HG03442 (cell line): ENCODE measurements at regions not wholly inside any gene's neighbourhood (a gene's known extent, or its start where the extent isn't known, plus 50 kb on each side); places are given as distances from the start of the nearest gene placed in this dataset.
"Not testable (repeated sequence)": the region's sequence is repeated elsewhere in the genome, so short reads cannot be mapped to it uniquely, and the experiment has no call there.

Source experiments
- ATAC-seq: cut with Tn5 transposase; IDR thresholded peaks from one replicate; pipeline ENCODE4 v1.9.1; 2021; ENCODE audit warnings: mild to moderate bottlenecking, moderate library complexity; ENCODE audit not compliant: unreplicated experiment

DNA sequence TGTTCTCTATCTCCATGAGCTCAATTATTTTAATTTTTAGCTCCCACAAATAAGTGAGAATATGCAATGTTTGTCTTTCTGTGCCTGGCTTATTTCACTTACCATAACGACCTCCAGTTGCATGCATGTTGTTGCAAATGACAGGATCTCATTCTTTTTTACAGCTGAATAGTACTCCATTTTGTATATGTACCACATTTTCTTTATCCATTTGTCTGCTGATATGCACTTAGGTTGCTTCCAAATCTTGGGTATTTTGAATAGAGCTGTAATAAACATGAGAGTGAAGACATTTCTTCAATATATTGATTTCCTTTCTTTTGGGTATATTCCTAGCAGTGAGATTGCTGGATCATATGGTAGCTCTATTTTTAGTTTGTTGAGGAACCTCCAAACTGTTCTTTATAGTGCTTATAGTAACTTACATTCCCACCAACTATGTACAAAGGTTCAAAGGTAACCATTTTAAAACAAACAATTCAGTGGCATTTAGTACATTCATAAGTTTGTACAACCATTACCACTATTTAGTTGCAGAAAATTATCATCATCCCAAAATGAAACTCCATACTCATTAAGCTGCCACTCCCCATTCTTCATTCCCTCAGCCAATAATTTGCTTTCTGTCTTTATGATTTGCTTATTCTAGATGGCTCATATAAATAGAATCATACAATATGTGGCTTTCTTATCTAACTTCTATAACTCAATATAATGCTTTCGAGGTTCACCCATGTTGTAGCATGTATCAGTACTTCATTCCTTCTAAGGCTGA is 255.9 kb upstream of the NFIA start:
- ATAC-seq: no peak

DNA sequence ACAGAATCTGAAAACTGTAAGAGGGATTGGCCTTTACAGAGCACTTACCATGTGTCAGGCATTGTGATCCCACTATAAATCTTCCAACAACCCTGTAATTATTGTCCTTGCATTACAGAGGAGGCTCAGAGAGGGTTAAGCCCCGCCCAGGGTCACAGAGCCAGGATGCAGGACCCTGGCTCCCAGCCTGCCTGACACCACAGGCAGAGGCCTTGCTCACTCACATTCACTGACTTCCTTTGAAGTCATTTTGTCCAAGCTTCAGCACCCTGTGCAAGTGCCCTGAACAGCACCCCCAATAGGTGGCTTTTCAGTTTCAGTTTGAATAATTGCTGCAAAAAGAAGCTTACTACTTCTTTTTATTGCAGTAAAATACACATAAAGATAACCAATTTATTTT is 256.8 kb upstream of the NFIA start:
- peak; percentile 47 for ATAC-seq

DNA sequence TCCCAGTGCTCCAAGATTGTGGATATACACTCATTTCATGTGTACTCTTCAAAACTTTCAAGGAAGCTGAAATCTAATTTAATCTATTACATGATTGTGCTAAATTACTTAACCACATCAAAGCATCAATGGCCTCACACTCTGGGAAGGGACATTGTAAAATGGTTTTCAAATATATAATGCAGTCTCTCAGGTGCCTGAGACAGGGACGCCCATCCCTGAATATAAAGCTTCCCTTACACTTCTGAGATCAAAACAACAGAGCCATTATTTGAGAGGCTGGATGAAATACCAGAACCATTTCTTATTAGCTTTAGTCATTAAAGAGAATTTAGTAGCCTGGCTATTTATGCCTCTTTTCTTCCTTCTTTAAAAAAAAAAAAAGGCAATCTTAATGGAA is 259.2 kb upstream of the NFIA start:
- ATAC-seq: no peak

DNA sequence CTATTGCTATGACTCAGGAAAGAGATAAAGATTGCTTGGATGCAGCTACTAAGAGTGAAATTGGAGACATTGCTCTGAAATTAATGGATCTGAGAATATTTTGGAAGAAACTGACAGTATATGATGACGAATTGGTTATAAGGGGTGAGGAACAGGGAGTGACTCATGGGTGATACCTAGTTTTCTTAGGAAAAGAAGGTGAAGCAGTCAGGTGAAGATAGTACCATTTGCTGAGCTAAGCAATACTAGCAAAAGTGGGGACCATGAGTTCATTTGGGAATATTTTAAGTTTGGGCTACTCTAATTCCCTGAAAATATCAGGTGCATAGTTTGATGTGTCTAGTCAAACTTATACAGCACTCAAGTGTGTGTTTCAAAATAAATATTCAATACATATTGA is 260.1 kb upstream of the NFIA start:
- ATAC-seq: no peak

DNA sequence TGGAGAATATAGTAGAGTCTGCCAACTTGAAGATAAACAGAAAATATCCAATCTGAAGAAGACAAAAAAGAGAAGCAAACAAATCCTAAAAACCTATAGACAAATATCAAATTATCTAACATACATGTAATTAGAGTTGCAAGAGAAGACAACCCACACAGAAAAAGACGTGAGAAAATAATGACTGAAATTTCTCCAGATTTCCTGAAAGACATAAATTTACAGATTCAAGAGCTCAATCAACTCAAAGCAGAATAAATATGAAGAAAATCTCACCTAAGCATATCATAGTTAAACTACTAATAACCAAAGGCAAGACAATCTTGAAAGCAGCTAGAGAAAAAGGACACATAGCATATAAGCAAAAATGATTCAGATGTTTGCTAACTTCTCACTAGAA is 261.2 kb upstream of the NFIA start:
- ATAC-seq: no peak

DNA sequence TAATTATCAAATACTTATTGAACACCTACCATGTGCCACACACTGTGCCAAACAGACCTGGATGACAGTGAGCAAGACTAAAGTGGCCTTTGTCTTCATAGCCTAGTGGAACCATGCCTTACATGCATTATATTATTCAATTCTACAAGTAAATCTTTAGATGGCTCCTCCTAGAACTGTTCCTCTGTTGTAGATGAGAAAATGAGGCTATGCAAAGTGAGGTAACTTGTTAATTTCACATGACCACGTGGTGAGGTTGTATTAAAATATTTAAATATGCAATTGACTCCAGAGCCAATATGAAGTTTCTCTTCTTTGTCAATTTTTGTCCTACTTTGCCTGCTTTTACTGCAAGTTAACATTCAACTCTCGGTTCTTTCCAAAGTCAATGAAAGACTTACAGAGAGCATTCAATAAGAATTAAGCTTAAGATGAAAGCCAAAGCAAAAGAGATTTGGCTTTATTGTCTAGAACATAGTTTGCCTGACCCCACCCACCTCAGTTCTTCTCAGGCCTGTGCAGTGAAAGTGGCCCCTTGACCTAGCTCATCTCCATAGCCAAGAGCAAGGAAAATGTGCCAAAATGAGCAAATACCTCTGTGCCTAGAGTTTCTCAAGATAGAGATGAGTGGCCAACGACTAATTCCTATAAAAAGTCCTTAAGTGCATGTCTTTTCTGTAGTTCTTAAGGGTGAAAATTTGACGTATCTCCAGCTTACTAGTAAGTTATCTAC is 263.2 kb upstream of the NFIA start:
- ATAC-seq: no peak

DNA sequence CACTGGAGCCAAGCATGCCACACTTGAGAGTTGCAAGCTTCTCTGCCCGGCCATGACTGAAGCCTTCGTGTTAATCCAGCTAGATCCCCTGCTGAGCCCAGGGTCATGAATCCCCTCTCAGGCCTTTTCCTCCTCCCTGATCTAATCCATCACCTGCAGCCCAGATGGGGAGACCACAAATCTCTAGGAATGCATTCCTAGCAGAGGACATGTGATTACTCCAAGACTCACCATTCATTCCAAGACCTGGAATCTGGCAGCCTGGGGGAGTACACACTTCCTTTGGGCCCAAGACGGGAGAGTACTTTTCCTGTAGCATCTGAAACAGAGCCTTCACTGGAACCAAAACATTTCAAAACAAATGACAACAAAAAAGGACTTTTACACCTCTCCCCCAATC is 269.3 kb upstream of the NFIA start:
- no peak for ATAC-seq

DNA sequence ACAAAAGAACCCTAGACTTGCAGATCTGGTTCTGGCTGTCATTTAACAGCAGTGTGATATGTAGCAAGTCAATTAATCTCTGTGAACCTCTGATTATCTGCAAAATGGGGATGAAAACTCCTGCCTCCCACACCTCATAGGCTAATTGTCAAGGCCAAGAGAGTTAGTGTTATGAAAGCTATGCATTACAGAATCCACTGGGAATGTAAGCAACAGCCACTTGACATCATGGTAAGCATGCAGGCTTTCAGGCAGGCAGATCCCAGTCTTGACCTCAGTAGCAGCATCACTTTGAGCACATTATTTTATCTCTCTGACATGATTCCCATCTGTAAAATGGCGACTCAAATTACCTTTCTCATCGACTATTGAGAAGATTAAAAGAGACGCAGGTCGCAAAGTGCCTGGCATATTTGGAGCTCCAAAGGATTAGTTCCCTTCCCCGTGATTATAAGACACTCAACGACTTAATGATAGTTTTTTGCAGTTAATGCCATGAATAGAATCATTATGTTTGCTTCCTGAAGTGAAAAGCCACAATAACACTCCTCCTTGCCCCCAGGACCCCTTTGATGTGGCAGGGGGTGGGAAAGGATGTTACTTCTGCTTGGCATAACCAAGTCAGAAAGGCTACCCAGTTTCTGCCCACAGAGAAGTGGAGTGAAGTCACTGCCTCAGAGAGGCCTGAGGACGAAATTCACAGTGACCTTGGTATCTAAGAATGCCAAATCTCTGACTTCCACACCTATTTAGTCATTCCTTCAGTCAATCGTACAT is 273.0 kb upstream of the NFIA start:
- no peak for ATAC-seq

DNA sequence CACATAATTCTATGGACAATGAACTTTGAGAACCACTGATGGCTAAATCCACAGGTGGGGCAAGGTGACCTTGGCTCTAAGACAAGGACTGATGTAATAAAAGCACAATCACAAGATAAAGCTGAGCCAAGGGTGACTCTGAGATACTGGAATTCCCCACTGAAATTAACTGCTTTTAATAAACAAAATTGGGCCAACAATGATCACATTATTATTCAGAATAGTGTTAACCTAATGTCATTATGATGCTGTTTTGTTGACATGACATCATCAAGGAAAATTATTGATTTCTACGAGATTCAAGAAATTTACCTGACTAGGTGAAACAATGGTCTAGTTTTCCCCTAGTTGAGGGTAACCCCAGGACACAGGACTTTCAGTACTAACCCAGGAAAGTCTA is 273.7 kb upstream of the NFIA start:
- no peak for ATAC-seq

DNA sequence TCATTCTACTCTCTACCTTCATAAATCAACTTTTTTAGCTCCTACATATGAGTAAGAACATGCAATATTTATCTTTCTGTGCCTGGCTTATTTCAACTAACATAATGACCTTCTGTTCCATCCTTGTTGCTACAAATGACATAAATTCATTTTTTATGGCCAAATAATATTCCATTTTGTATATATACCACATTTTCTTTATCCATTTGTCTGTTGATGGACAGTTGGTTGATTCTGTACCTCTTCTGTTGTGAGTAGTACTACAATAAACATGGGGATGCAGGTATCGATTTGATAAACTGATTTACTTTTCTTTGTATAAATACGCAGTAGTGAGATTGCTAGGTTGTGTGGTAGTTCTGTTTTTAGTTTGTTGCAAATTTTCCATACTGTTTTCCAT is 279.5 kb upstream of the NFIA start:
- ATAC-seq: no peak

DNA sequence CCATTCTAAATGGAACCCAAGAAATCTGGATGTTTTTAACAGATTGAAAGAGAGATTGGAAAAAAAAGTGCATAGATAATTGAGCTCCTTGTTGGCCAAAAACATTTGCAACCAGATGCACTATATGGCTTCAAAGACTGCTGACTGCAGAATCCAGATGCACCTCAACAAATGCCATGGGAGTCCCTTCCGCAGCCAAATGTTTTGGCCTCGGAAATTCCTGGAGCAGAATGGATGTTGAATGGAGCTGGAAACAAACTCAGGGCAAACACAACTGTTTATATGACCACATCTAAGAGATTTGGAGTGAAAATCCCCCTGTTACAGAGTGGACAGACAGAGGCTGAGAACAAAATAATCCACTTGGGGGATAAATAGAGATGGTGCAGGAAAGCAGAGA is 285.0 kb upstream of the NFIA start:
- ATAC-seq: no peak

DNA sequence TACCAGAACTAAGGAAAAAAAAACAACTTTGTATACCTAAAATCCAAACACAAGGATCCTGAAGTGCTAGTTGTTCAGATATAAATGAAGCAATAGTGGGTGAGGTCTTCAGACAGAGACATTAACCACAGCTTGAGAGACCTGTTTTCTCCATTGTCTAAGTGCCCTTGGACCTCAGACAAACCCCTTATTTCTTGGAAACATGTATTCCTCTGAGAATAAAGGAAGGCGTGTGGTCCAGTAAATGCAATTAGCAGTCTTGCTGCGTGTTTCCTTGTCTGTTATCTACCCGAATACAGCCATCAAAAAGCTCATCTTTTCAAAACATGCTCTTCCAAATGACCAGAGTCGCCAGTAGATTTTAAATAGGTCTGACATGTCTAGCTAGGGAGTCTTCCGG is 291.1 kb upstream of the NFIA start:
- no peak for ATAC-seq

DNA sequence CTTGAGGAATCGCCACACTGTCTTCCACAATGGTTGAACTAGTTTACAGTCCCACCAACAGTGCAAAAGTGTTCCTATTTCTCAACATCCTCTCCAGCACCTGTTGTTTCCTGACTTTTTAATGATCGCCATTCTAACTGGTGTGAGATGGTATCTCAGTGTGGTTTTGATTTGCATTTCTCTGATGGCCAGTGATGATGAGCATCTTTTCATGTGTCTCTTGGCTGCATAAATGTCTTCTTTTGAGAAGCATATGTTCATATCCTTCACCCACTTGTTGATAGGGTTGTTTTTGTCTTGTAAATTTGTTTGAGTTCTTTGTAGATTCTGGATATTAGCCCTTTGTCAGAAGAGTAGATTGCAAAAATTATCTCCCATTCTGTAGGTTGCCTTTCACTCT is 309.3 kb upstream of the NFIA start:
- not testable (repeated sequence) for ATAC-seq

DNA sequence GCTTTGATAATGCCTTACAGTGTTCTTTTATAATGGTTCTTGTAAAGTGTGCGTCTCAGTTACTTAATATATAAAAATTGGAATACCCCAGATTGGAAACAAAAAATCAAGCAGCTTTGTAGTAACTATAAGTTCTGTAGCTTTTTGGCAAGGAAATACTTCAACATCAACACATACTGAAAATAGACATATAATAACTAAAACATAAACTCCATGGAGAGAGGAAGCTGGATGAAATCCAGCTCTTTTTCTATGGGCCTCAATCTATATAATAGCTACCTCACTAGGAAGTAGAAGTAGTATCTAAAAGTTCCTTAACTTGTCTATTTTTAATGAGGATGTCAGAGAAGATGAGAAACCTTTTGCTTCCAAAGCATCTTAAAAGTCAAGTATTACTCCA is 313.3 kb upstream of the NFIA start:
- ATAC-seq: no peak

DNA sequence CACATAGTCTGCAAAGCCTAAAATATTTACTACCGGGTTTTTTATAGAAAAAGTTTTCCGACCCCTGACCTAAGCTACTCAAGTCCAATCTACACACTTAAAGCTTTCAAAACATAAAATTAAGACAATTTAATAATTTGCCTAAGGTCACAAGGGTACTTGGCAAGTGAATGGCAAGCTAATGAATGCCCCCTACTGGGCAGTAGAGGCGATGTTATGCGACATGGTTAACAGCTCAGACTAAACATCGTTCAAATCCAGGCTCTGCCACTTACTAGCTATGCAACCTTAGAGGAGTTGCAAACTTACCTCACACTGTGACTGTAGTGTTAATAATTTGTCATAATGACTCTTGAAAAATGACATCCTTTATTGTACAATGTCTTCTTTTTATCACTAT is 317.2 kb upstream of the NFIA start:
- no peak for ATAC-seq

DNA sequence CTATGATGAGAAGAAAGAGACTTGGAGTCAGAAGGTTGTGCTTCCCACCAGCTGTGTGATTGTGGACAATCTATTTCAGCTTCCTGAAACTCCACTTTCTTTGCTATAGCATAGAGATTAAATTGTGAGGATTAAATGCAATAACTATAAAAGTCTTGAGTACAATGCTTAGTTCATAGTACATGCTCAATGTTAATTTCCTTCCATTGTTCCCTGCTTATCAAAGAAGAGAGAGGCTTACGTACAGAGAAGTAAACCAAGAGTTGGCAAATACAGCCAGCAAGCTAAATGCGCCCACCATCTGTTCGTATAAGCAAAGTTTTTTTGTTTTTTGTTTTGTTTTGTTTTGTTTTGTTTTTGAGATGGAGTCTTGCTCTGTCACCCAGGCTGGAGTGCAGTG is 317.9 kb upstream of the NFIA start:
- no peak for ATAC-seq

DNA sequence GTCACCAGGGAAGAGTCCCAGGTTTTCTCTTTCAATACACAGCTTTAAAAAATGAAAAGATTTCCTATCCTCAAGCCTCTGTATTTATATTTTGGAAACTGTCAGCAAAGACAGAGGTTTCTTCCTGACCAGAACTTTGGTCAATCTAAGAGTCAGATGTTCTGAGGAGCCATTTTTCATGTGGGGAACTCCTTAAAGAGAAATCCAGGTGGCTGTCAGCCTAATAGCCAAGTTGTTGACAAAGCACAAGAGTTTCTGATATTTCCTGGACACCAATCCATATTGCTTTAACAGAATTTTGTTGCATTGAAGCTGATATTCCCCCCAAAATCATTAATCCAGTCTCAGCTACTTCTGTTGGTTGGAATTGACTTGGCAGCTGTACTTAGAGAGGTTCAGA is 318.6 kb upstream of the NFIA start:
- ATAC-seq: no peak

DNA sequence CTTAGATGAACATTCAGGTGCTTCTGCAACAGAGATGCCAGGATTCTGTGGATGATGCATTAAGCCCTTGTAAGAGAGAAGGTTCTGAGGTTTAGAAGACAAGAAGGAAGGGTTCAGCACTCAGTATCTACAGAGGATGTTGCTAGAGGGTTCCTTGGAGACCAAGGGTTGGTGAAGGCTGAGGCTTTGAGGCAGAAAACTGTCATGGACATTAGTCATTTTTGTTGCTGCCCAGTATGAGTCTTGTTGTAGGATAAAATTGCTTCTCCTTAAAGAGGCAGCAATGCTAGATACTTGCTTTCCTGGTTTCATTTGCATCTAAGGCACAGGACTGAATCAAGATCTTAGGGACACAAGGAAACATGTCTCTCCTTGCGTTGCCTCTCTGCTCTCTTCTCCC is 319.4 kb upstream of the NFIA start:
- ATAC-seq: no peak

DNA sequence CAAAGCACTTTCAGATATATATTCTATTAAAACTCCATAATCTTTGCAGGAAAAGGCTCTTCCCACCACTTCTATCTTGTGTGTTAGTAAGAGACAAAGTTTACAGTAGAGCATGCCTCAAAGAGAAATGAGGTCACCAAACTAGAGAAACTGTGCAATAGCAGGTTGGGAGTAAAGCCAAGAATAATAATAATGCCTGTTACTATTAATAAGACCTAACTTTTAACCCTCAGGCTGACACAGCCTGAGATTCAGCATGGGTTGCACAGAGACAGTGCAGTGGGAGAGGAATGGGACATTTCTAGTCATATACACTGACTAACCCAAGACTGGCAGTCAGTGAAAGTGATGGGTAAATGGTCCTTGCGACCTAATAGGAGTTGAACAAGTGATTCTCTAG is 320.2 kb upstream of the NFIA start:
- no peak for ATAC-seq

DNA sequence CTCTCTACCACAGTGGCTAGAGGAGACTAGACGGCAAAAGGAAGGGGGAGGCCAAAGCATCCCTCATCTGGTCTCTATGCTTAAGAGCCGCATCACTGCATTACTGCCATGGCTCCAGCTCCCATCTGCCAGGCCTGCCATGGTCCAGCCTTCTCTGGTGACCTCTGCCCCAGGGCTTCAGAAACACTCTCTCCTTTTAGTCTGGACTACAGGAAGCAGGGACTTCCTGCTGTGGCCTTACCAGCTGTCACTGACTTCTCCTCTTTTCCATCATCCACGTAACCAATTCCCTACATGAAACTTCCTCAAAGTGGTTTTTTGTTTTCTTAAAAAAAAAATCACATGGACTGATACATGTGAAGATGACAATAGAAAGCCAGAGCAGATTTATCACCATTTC is 323.1 kb upstream of the NFIA start:
- no peak for ATAC-seq

DNA sequence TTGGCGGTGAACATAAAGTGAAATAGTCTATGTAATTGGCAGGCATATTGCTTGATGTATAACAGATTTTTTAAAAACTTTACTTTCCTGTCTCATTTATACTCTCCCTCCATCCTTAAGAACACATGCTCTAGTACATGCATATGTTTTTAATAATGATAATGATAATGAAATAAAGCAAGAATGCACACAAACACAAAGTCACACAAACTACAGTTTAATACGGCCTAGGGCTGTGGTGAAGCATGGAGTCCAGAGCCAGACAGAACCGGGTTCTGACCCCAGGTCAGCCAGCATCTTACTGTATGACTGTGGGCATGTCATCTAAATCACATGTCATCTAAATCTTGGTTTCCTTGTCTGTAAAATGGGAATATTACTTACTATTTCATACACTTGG is 324.9 kb upstream of the NFIA start:
- no peak for ATAC-seq
